ENCODE measurements at regions not wholly inside any gene's neighbourhood (a gene's known extent, or its start where the extent isn't known, plus 50 kb on each side); places are given as distances from the start of the nearest gene placed in this dataset.
A peak's percentile ranks its signal among the peaks of the same experiment; 100 is the strongest.
"Not testable (repeated sequence)": the region's sequence is repeated elsewhere in the genome, so short reads cannot be mapped to it uniquely, and the experiment has no call there.

- peak; percentile 91 for DNase-seq (ENCODE audit: low spot score)
These were observed 229.8 kb upstream of the LRIG3 start for GRCh38 chr12:59149995-59150642.

- DNase-seq (ENCODE audit: low spot score): no peak
These were observed 227.5 kb upstream of the LRIG3 start for GRCh38 chr12:59147791-59148190.

GRCh38 chr12:59142183-59142790 is 222.0 kb upstream of the LRIG3 start:
- no peak for DNase-seq (ENCODE audit: low spot score)

GRCh38 chr12:59134750-59135149 is 214.4 kb upstream of the LRIG3 start:
- DNase-seq (ENCODE audit: low spot score): no peak

- no peak for DNase-seq (ENCODE audit: low spot score)
These were observed 211.2 kb upstream of the LRIG3 start for GRCh38 chr12:59131462-59131861.

GRCh38 chr12:59122784-59123183 is 202.5 kb upstream of the LRIG3 start:
- DNase-seq (ENCODE audit: low spot score): no peak

GRCh38 chr12:59121451-59121850 is 201.1 kb upstream of the LRIG3 start:
- DNase-seq (ENCODE audit: low spot score): no peak

GRCh38 chr12:59119676-59120075 is 199.4 kb upstream of the LRIG3 start:
- no peak for DNase-seq (ENCODE audit: low spot score)

- no peak for DNase-seq (ENCODE audit: low spot score)
These were observed 198.1 kb upstream of the LRIG3 start for GRCh38 chr12:59118356-59118755.

GRCh38 chr12:59115995-59116394 is 195.7 kb upstream of the LRIG3 start:
- no peak for DNase-seq (ENCODE audit: low spot score)

- DNase-seq (ENCODE audit: low spot score): peak; percentile 14
These were observed 195.2 kb upstream of the LRIG3 start for GRCh38 chr12:59115526-59115925.

GRCh38 chr12:59113831-59114615 is 193.7 kb upstream of the LRIG3 start:
- DNase-seq (ENCODE audit: low spot score): peak; percentile 82

- no peak for DNase-seq (ENCODE audit: low spot score)
These were observed 191.5 kb upstream of the LRIG3 start for GRCh38 chr12:59111851-59112250.

GRCh38 chr12:59108516-59108915 is 188.2 kb upstream of the LRIG3 start:
- DNase-seq (ENCODE audit: low spot score): not testable (repeated sequence)

- no peak for DNase-seq (ENCODE audit: low spot score)
These were observed 180.3 kb upstream of the LRIG3 start for GRCh38 chr12:59100585-59100984.

- no peak for DNase-seq (ENCODE audit: low spot score)
These were observed 177.6 kb upstream of the LRIG3 start for GRCh38 chr12:59097876-59098275.

GRCh38 chr12:59096246-59096645 is 175.9 kb upstream of the LRIG3 start:
- no peak for DNase-seq (ENCODE audit: low spot score)

- no peak for DNase-seq (ENCODE audit: low spot score)
These were observed 172.9 kb upstream of the LRIG3 start for GRCh38 chr12:59093073-59093772.

GRCh38 chr12:59088673-59089072 is 168.4 kb upstream of the LRIG3 start:
- DNase-seq (ENCODE audit: low spot score): no peak

- no peak for DNase-seq (ENCODE audit: low spot score)
These were observed 167.4 kb upstream of the LRIG3 start for GRCh38 chr12:59087691-59088090.

GRCh38 chr12:59087077-59087673 is 166.9 kb upstream of the LRIG3 start:
- DNase-seq (ENCODE audit: low spot score): no peak

GRCh38 chr12:59086126-59086525 is 165.8 kb upstream of the LRIG3 start:
- DNase-seq (ENCODE audit: low spot score): no peak

Data from H4 (cell line).